ENCODE measurements at regions not wholly inside any gene's neighbourhood (a gene's known extent, or its start where the extent isn't known, plus 50 kb on each side); places are given as distances from the start of the nearest gene placed in this dataset.

GRCh38 chr4:108432418-108432817 lies 188.0 kb upstream of the RPL34 start:
- no peaks in the 10 kb centered on the region for H3K4me1 ChIP-seq (ENCODE audit: control insufficient read depth, extremely low read depth, insufficient read depth, low read length)
- dilution Hi-C loops (cut with MboI; ENCODE audit: extremely low pct_ligation_motif_present, low sequenced_read_pairs) (no loop called here), intact Hi-C loops (cut with micrococcal nuclease) (no loop called here)
- no peak overlapping the region for H3K27ac ChIP-seq (ENCODE audit: insufficient read depth, low read depth, low read length)
- H3K9me3 ChIP-seq (replicated peaks; ENCODE audit: control insufficient read depth, insufficient read depth, low read length): no peaks in the 10 kb centered on the region
- H3K79me2 ChIP-seq (ENCODE audit: control insufficient read depth, insufficient read depth, low read length): no peaks in the 10 kb centered on the region
- TF ChIP-seq EZH2 (IDR thresholded peaks at IDR 0.05; ENCODE audit: borderline replicate concordance, low read depth, low read length, severe bottlenecking): no peak
- TF ChIP-seq JUN (IDR thresholded peaks at IDR 0.05; ENCODE audit: borderline replicate concordance, insufficient read depth, insufficient read length, low read depth): no peak
- H4K20me1 ChIP-seq (replicated peaks; ENCODE audit: control insufficient read depth, extremely low read depth, insufficient read depth, low read length): no peaks in the 10 kb centered on the region
- DNase-seq (ENCODE audit: low read depth, low spot score): no peak
- FAIRE-seq: no peak
- no peaks in the 10 kb centered on the region for H3K9me1 ChIP-seq (replicated peaks; ENCODE audit: control insufficient read depth, extremely low read depth, insufficient read depth, low read length)
- POLR2A ChIA-PET: no interaction called here
- H3K9ac ChIP-seq (replicated peaks; ENCODE audit: extremely low read depth, insufficient read depth, low read length): no peak overlapping the region
- no peak overlapping the region for H3K4me2 ChIP-seq (ENCODE audit: insufficient read depth, low read length)
- no peaks in the 10 kb centered on the region for H3K27me3 ChIP-seq (ENCODE audit: control insufficient read depth in 2 of 2, insufficient read depth in 2 of 2, low read length in 2 of 2)
- no peak overlapping the region for H2AFZ ChIP-seq (ENCODE audit: low read depth, low read length)
- CTCF ChIA-PET: no interaction called here
- no peak overlapping the region for H3K4me3 ChIP-seq (replicated peaks in 1 of 3; ENCODE audit: insufficient read depth in 1 of 3, low read depth in 1 of 3, low read length in 3 of 3)
- no peaks in the 10 kb centered on the region for H3K36me3 ChIP-seq (ENCODE audit: control insufficient read depth in 2 of 2, extremely low read depth in 1 of 2, insufficient read depth in 2 of 2, low read length in 2 of 2)
- BruUV-seq (replicated peaks): no TSS peak

GRCh38 chr4:108431986-108432385 lies 188.4 kb upstream of the RPL34 start:
- Histone ChIP-seq H3K9me1 (replicated peaks; ENCODE audit: control insufficient read depth, extremely low read depth, insufficient read depth, low read length) (no peaks in the 10 kb centered on the region), H3K9ac (replicated peaks; ENCODE audit: extremely low read depth, insufficient read depth, low read length) (no peak overlapping the region), H3K27ac (ENCODE audit: insufficient read depth, low read depth, low read length) (no peak overlapping the region), H3K4me2 (ENCODE audit: insufficient read depth, low read length) (no peak overlapping the region), H2AFZ (ENCODE audit: low read depth, low read length) (no peak overlapping the region), H4K20me1 (replicated peaks; ENCODE audit: control insufficient read depth, extremely low read depth, insufficient read depth, low read length) (no peaks in the 10 kb centered on the region), H3K79me2 (ENCODE audit: control insufficient read depth, insufficient read depth, low read length) (no peaks in the 10 kb centered on the region), H3K4me3 (replicated peaks in 1 of 3; ENCODE audit: insufficient read depth in 1 of 3, low read depth in 1 of 3, low read length in 3 of 3) (no peak overlapping the region), H3K4me1 (ENCODE audit: control insufficient read depth, extremely low read depth, insufficient read depth, low read length) (no peaks in the 10 kb centered on the region), H3K9me3 (replicated peaks; ENCODE audit: control insufficient read depth, insufficient read depth, low read length) (no peaks in the 10 kb centered on the region), H3K36me3 (ENCODE audit: control insufficient read depth in 2 of 2, extremely low read depth in 1 of 2, insufficient read depth in 2 of 2, low read length in 2 of 2) (no peaks in the 10 kb centered on the region), H3K27me3 (ENCODE audit: control insufficient read depth in 2 of 2, insufficient read depth in 2 of 2, low read length in 2 of 2) (no peaks in the 10 kb centered on the region)
- ChIA-PET CTCF (no interaction called here), POLR2A (no interaction called here)
- FAIRE-seq (no peak), DNase-seq (ENCODE audit: low read depth, low spot score) (no peak)
- no TSS peak for BruUV-seq (replicated peaks)
- intact Hi-C loops (cut with micrococcal nuclease) (no loop called here), dilution Hi-C loops (cut with MboI; ENCODE audit: extremely low pct_ligation_motif_present, low sequenced_read_pairs) (no loop called here)
- TF ChIP-seq MAX (IDR thresholded peaks at IDR 0.05; ENCODE audit: insufficient read depth, insufficient read length): no peak
- no peak for TF ChIP-seq POLR2AphosphoS5 (IDR thresholded peaks at IDR 0.05; ENCODE audit: insufficient read depth, low read depth, low read length)

All from endothelial cell of umbilical vein (primary cell).